OCI-LY3 (cell line): ENCODE measurements at regions not wholly inside any gene's neighbourhood (a gene's known extent, or its start where the extent isn't known, plus 50 kb on each side); places are given as distances from the start of the nearest gene placed in this dataset.

Source experiments
- H2AFZ ChIP-seq: fragments of 200-600, 300-600 bp; shearing (Covaris generic); 2 replicates; pipeline ENCODE4 v1.6.0; 2014; ENCODE audit warnings: antibody characterized with exemption, low read depth, low read length
- H3K27ac ChIP-seq: fragments of 200-600, 300-600 bp; sonication (generic); 2 replicates; pipeline ENCODE4 v1.5.1; 2014; ENCODE audit warnings: mild to moderate bottlenecking, low read length, moderate library complexity, mixed read lengths
- H3K27me3 ChIP-seq: fragments of 200-600, 300-600 bp; sonication (generic); 2 replicates; pipeline ENCODE4 v1.6.1; 2014; ENCODE audit warnings: low read depth, low read length, mixed read lengths
- H3K36me3 ChIP-seq: fragments of 200-600, 300-600 bp; sonication (generic); replicated peaks from 2 replicates; pipeline ENCODE3; 2014; ENCODE audit warnings: low read depth, low read length, mixed read lengths
- H3K4me1 ChIP-seq: fragments of 300-600, 200-600 bp; sonication (generic); 2 replicates; pipeline ENCODE4 v1.6.1; 2014; ENCODE audit warnings: low read length, mixed read lengths
- H3K4me2 ChIP-seq: fragments of 200-600, 300-600 bp; sonication (generic); 2 replicates; pipeline ENCODE4 v1.6.1; 2014; ENCODE audit warnings: low read length, mixed read lengths
- H3K4me3 ChIP-seq: fragments of 300-600, 200-600 bp; sonication (generic); 2 replicates; pipeline ENCODE4 v1.5.1; 2014; ENCODE audit warnings: antibody characterized with exemption, mild to moderate bottlenecking, low read length, moderate library complexity
- H3K79me2 ChIP-seq: fragments of 300-600, 200-600 bp; shearing (Covaris generic); 2 replicates; pipeline ENCODE4 v1.6.1; 2014; ENCODE audit warnings: mild to moderate bottlenecking, low read length, mixed read lengths
- H3K9ac ChIP-seq: fragments of 300-600, 200-600 bp; shearing (Covaris generic); 2 replicates; pipeline ENCODE4 v1.6.0; 2014; ENCODE audit warnings: mild to moderate bottlenecking, low read length, moderate library complexity
- H3K9me3 ChIP-seq: fragments of 200-600, 300-600 bp; shearing (Covaris generic); 2 replicates; pipeline ENCODE4 v1.6.1; 2014; ENCODE audit warnings: low read length, mixed read lengths; ENCODE audit not compliant: insufficient read depth
- H4K20me1 ChIP-seq: fragments of 200-600, 300-600 bp; sonication (generic); 2 replicates; pipeline ENCODE4 v1.6.1; 2016; ENCODE audit warnings: low read length, mixed read lengths; ENCODE audit not compliant: insufficient read depth
- EZH2phosphoT487 ChIP-seq: fragments of 200-600 bp; shearing (Covaris generic); IDR thresholded peaks from 2 replicates; pipeline ENCODE4 v1.6.1; 2018; ENCODE audit warnings: antibody characterized with exemption, mixed run types, low read depth
- TF ChIP-seq, protein P1 (sequence below): fragments of 200-600, 300-600 bp; sonication (generic); IDR thresholded peaks from 2 replicates; pipeline ENCODE4 v1.5.1; 2014; ENCODE audit warnings: antibody characterized with exemption, low read length, low read depth

DNA sequence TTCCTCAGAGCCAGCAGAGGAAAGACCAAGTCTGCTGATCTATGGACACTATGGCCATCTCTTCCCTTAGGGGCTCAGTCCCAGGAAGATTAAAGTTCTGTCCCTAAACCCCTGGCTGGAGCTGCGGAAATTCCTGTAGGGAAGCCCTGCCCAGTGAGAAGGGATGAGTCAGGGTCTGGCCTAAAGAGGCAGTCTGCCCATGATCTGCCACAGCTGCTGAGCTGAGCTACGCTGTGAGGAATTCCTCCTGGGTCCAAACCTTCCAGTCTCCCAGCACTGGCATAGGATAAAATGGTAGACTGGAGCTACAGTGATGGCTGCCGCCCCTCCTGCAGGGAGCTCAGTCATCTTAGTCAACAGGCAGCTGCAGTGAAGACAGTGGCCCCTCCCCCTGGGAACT is 213.7 kb downstream of the BRINP2 start:
- no peak for TF ChIP-seq EZH2phosphoT487
- TF ChIP-seq, protein P1, sequence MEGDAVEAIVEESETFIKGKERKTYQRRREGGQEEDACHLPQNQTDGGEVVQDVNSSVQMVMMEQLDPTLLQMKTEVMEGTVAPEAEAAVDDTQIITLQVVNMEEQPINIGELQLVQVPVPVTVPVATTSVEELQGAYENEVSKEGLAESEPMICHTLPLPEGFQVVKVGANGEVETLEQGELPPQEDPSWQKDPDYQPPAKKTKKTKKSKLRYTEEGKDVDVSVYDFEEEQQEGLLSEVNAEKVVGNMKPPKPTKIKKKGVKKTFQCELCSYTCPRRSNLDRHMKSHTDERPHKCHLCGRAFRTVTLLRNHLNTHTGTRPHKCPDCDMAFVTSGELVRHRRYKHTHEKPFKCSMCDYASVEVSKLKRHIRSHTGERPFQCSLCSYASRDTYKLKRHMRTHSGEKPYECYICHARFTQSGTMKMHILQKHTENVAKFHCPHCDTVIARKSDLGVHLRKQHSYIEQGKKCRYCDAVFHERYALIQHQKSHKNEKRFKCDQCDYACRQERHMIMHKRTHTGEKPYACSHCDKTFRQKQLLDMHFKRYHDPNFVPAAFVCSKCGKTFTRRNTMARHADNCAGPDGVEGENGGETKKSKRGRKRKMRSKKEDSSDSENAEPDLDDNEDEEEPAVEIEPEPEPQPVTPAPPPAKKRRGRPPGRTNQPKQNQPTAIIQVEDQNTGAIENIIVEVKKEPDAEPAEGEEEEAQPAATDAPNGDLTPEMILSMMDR: no peak
- Histone ChIP-seq H3K9me3 (no peaks in the 10 kb centered on the region), H3K4me3 (no peak overlapping the region), H3K36me3 (no peaks in the 10 kb centered on the region), H3K27ac (no peak overlapping the region), H4K20me1 (no peaks in the 10 kb centered on the region), H3K79me2 (no peaks in the 10 kb centered on the region), H3K4me1 (peaks cover 22% of the 10 kb centered on the region), H2AFZ (no peak overlapping the region), H3K27me3 (no peaks in the 10 kb centered on the region), H3K9ac (no peak overlapping the region), H3K4me2 (no peak overlapping the region)

DNA sequence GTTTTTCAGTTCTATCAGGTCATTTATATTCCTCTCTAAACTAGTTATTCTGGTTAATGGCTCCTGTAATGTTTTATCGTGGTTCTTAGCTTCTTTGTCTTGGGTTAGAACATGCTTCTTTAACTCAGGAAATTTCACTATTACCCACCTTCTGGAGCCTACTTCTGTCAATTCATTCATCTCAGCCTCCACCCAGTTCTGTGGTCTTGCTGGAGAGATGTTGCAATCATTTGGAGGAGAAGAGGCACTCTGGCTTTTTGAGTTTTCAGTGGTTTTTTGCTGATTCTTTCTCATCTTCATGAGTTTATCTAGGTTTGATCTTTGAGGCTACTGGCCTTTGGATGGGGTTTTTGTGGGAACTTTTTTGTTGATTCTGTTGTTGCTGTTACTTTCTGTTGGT is 213.0 kb downstream of the BRINP2 start:
- peaks cover 22% of the 10 kb centered on the region for H3K4me1 ChIP-seq
- no peaks in the 10 kb centered on the region for H3K27me3 ChIP-seq
- TF ChIP-seq, protein P1: no peak
- TF ChIP-seq EZH2phosphoT487: no peak
- H4K20me1 ChIP-seq: no peaks in the 10 kb centered on the region
- H3K79me2 ChIP-seq: no peaks in the 10 kb centered on the region
- no peak overlapping the region for H3K9ac ChIP-seq
- H3K4me2 ChIP-seq: no peak overlapping the region
- H2AFZ ChIP-seq: no peak overlapping the region
- H3K9me3 ChIP-seq: no peaks in the 10 kb centered on the region
- H3K27ac ChIP-seq: no peak overlapping the region
- H3K36me3 ChIP-seq: no peaks in the 10 kb centered on the region
- H3K4me3 ChIP-seq: no peak overlapping the region

DNA sequence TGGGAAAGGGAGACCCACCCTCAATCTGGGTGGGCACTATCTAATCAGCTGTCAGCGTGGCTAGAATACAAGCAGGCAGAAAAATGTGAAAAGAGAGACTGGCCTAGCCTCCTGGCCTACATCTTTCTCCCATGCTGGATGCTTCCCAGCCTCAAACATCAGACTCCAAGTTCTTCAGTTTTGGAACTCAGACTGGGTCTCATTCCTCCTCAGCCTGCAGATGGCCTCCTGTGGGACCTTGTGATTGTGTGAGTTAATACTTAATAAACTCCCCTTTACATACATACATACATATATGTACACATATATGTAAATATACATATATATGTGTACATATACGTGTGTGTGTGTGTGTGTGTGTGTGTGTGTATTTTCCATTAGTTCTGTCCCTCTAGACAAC is 207.1 kb downstream of the BRINP2 start:
- H3K9me3 ChIP-seq: no peaks in the 10 kb centered on the region
- no peak overlapping the region for H2AFZ ChIP-seq
- H4K20me1 ChIP-seq: no peaks in the 10 kb centered on the region
- no peaks in the 10 kb centered on the region for H3K36me3 ChIP-seq
- no peaks in the 10 kb centered on the region for H3K79me2 ChIP-seq
- H3K9ac ChIP-seq: no peak overlapping the region
- no peak overlapping the region for H3K27ac ChIP-seq
- no peak overlapping the region for H3K4me2 ChIP-seq
- no peaks in the 10 kb centered on the region for H3K27me3 ChIP-seq
- no peak overlapping the region for H3K4me3 ChIP-seq
- H3K4me1 ChIP-seq: no peaks in the 10 kb centered on the region
- TF ChIP-seq, protein P1: no peak
- TF ChIP-seq EZH2phosphoT487: no peak

DNA sequence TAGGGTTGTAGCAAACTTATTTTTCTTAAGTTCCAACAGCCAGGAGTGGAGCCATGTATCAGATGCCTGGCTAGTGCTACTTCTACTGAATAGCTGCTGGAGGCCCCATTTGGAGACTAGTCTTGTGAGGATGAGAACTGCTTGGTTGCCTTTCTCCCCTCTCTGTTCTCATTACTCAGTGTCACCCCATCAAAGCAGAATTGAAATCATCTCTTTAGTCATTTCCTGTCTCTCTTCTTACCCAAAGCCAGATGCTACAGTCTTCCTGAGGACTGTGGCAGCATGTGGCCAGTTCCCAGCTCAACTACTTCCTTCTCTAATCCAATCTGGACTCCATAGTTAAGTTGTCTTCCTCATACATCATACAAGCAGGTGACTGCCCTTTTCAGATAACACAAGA is 197.5 kb downstream of the BRINP2 start:
- peak overlapping the region; percentile 45 for H3K27ac ChIP-seq
- peaks cover 19% of the 10 kb centered on the region for H3K4me1 ChIP-seq
- no peaks in the 10 kb centered on the region for H3K27me3 ChIP-seq
- no peaks in the 10 kb centered on the region for H3K36me3 ChIP-seq
- H3K4me3 ChIP-seq: no peak overlapping the region
- no peaks in the 10 kb centered on the region for H3K9me3 ChIP-seq
- H3K4me2 ChIP-seq: peak overlapping the region; percentile 37
- H2AFZ ChIP-seq: peak overlapping the region; percentile 3; the same call in 1 of the 2 replicates
- no peaks in the 10 kb centered on the region for H4K20me1 ChIP-seq
- no peaks in the 10 kb centered on the region for H3K79me2 ChIP-seq
- TF ChIP-seq, protein P1: no peak
- no peak for TF ChIP-seq EZH2phosphoT487
- H3K9ac ChIP-seq: peak overlapping the region; percentile 7; the same call in 1 of the 2 replicates
